ENCODE measurements at regions not wholly inside any gene's neighbourhood (a gene's known extent, or its start where the extent isn't known, plus 50 kb on each side); places are given as distances from the start of the nearest gene placed in this dataset.

DNA sequence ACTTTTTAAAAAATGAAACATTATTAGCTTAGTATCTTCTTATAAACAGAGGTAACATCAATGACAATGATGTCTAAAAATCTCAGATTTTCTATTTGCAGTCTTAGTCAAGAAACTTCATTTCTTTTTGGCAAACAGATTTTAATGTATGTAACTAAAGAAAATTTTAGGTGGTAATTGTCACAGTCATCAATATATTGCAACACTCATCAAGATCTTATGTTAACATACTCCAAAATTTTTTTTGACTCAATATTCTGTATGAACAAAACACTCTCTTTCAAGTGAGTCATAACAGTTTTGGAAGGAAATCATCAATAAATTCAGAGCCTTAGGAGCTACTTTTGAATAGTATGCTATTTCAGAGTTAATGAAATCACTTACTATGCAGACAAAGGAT lies 1507.6 kb downstream of the SLITRK1 start:
- TF ChIP-seq, protein P1, sequence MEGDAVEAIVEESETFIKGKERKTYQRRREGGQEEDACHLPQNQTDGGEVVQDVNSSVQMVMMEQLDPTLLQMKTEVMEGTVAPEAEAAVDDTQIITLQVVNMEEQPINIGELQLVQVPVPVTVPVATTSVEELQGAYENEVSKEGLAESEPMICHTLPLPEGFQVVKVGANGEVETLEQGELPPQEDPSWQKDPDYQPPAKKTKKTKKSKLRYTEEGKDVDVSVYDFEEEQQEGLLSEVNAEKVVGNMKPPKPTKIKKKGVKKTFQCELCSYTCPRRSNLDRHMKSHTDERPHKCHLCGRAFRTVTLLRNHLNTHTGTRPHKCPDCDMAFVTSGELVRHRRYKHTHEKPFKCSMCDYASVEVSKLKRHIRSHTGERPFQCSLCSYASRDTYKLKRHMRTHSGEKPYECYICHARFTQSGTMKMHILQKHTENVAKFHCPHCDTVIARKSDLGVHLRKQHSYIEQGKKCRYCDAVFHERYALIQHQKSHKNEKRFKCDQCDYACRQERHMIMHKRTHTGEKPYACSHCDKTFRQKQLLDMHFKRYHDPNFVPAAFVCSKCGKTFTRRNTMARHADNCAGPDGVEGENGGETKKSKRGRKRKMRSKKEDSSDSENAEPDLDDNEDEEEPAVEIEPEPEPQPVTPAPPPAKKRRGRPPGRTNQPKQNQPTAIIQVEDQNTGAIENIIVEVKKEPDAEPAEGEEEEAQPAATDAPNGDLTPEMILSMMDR (conservative IDR thresholded peaks at IDR 0.05; ENCODE audit: low read depth, low read length), result no peak
- TF ChIP-seq EZH2phosphoT487 (IDR thresholded peaks at IDR 0.05; ENCODE audit: borderline replicate concordance, low read length), result no peak
